ENCODE measurements at regions not wholly inside any gene's neighbourhood (a gene's known extent, or its start where the extent isn't known, plus 50 kb on each side); places are given as distances from the start of the nearest gene placed in this dataset.

- Histone ChIP-seq H3K9ac (ENCODE audit: low read length) (no peak overlapping the region), H3K27ac (ENCODE audit: low read depth, low read length) (no peak overlapping the region)
These were observed 73.6 kb upstream of the FAM20C start for GRCh38 chr7:118615-119391.

GRCh38 chr7:119392-120163 is 72.8 kb upstream of the FAM20C start:
- H3K9ac ChIP-seq (ENCODE audit: low read length), result no peak overlapping the region
- H3K27me3 ChIP-seq (ENCODE audit: control insufficient read depth, insufficient read depth, low read length), result no peaks in the 10 kb centered on the region
- no peak overlapping the region for H3K27ac ChIP-seq (ENCODE audit: low read depth, low read length)
- no peaks in the 10 kb centered on the region for H3K4me1 ChIP-seq (ENCODE audit: control insufficient read depth, insufficient read depth, low read length)
- no peak overlapping the region for H3K4me3 ChIP-seq (ENCODE audit: low read length)
- no peaks in the 10 kb centered on the region for H3K36me3 ChIP-seq (ENCODE audit: control insufficient read depth, insufficient read depth, low read length)

More at GRCh38 chr7:118615-119391, 73.6 kb upstream of the FAM20C start:
- Histone ChIP-seq H3K27me3 (ENCODE audit: control insufficient read depth, insufficient read depth, low read length) (no peaks in the 10 kb centered on the region), H3K4me1 (ENCODE audit: control insufficient read depth, insufficient read depth, low read length) (no peaks in the 10 kb centered on the region), H3K4me3 (ENCODE audit: low read length) (no peak overlapping the region), H3K36me3 (ENCODE audit: control insufficient read depth, insufficient read depth, low read length) (no peaks in the 10 kb centered on the region)

GRCh38 chr7:120164-120991 is 72.0 kb upstream of the FAM20C start:
- Histone ChIP-seq H3K4me1 (ENCODE audit: control insufficient read depth, insufficient read depth, low read length) (no peaks in the 10 kb centered on the region), H3K4me3 (ENCODE audit: low read length) (no peak overlapping the region), H3K27ac (ENCODE audit: low read depth, low read length) (no peak overlapping the region), H3K27me3 (ENCODE audit: control insufficient read depth, insufficient read depth, low read length) (no peaks in the 10 kb centered on the region), H3K36me3 (ENCODE audit: control insufficient read depth, insufficient read depth, low read length) (no peaks in the 10 kb centered on the region), H3K9ac (ENCODE audit: low read length) (no peak overlapping the region)

- H3K4me3 ChIP-seq (ENCODE audit: low read length), result no peak overlapping the region
These were observed 71.2 kb upstream of the FAM20C start for GRCh38 chr7:121002-121785.

DNA sequence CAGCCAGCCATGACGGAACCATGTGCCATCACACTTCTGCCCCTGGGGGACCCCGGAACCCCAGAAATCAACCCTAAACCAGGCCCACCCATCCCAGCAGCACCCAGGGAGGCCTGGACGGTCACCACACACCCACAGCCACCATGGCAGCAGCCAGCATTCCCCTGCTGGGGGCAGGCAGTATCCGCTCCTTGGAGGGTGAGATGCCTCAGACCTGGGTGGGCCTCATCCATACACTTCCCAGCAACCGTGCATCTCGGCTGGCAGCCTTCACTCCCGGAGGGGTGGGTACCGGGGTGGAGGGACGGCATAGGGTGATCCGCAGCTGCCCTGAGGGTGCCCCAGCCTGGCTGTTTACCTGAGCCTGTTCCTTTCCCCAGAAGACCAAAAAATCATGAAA is 69.1 kb upstream of the FAM20C start:
- Histone ChIP-seq H3K9ac (ENCODE audit: low read length) (no peak overlapping the region), H3K4me1 (ENCODE audit: control insufficient read depth, insufficient read depth, low read length) (no peaks in the 10 kb centered on the region), H3K4me3 (ENCODE audit: low read length) (no peak overlapping the region)

More at GRCh38 chr7:121002-121785, 71.2 kb upstream of the FAM20C start:
- no peaks in the 10 kb centered on the region for H3K27me3 ChIP-seq (ENCODE audit: control insufficient read depth, insufficient read depth, low read length)
- H3K27ac ChIP-seq (ENCODE audit: low read depth, low read length), result no peak overlapping the region
- no peaks in the 10 kb centered on the region for H3K4me1 ChIP-seq (ENCODE audit: control insufficient read depth, insufficient read depth, low read length)
- H3K36me3 ChIP-seq (ENCODE audit: control insufficient read depth, insufficient read depth, low read length), result no peaks in the 10 kb centered on the region
- no peak overlapping the region for H3K9ac ChIP-seq (ENCODE audit: low read length)

DNA sequence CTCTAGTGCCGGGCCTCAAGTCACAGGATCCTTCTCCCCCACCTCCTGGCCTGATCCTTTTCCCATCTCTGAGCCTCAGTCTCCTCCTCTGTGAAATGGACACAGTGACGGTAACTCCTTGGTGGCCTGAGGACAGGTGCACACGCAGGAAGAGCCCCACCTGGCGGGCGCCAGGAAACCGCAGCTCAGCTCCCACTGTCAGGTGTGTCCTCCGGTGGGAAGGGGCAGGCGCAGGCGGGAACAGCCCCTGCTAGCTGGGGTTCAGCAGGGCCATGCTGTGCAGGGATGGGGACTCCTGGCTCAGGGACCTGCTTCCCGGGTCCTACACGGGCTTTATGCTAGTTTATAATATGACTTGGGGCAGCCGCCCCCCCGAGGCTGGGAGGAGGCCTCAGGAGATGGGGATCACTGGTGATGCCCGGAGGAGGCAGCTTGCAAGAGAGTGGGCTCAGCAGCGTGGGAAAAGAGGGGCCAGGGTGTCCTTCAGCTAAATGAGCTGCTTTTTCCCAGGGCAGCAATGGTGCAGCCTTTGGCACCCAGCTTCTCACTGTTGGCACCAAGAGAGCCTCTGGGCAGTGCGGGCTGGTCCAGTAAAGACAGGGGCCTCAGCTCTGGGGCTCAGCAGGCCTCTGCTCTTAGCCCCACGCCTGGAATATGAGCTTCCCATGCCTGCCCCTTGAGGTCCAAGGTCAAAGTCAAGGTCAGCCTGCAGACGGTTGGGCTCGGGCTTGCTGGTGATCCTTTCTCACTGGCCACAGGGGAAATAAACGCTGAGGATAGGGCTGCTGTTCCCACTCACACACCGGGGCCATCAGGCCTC is 68.0 kb upstream of the FAM20C start:
- Histone ChIP-seq H3K27me3 (ENCODE audit: control insufficient read depth, insufficient read depth, low read length) (no peaks in the 10 kb centered on the region), H3K4me3 (ENCODE audit: low read length) (no peak overlapping the region), H3K27ac (ENCODE audit: low read depth, low read length) (no peak overlapping the region), H3K36me3 (ENCODE audit: control insufficient read depth, insufficient read depth, low read length) (no peaks in the 10 kb centered on the region), H3K4me1 (ENCODE audit: control insufficient read depth, insufficient read depth, low read length) (no peaks in the 10 kb centered on the region), H3K9ac (ENCODE audit: low read length) (no peak overlapping the region)

More for the DNA sequence above, 69.1 kb upstream of the FAM20C start:
- H3K36me3 ChIP-seq (ENCODE audit: control insufficient read depth, insufficient read depth, low read length), result no peaks in the 10 kb centered on the region
- no peaks in the 10 kb centered on the region for H3K27me3 ChIP-seq (ENCODE audit: control insufficient read depth, insufficient read depth, low read length)
- H3K27ac ChIP-seq (ENCODE audit: low read depth, low read length), result no peak overlapping the region

GRCh38 chr7:125061-125475 is 67.3 kb upstream of the FAM20C start:
- Histone ChIP-seq H3K4me1 (ENCODE audit: control insufficient read depth, insufficient read depth, low read length) (peaks cover 3% of the 10 kb centered on the region), H3K27me3 (ENCODE audit: control insufficient read depth, insufficient read depth, low read length) (no peaks in the 10 kb centered on the region), H3K4me3 (ENCODE audit: low read length) (no peak overlapping the region), H3K27ac (ENCODE audit: low read depth, low read length) (no peak overlapping the region), H3K9ac (ENCODE audit: low read length) (no peak overlapping the region), H3K36me3 (ENCODE audit: control insufficient read depth, insufficient read depth, low read length) (no peaks in the 10 kb centered on the region)

DNA sequence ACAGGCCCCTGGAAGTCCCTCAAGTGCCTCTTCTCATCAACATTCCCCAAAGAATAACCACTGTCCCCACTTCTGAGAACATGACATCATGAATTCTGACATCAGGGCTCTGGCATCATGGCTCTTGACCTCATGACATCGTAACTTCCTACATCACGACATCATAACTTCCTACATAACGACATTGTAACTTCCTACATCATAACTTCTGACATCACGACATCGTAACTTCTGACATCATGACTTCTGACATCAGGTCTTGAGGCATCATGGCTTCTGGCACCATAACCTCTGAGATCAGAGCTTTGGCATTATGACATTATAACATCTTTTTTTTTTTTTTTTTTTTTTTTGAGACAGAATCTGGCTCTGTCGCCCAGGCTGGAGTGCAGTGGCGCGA is 66.7 kb upstream of the FAM20C start:
- H3K36me3 ChIP-seq (ENCODE audit: control insufficient read depth, insufficient read depth, low read length), result no peaks in the 10 kb centered on the region
- H3K4me1 ChIP-seq (ENCODE audit: control insufficient read depth, insufficient read depth, low read length), result peaks cover 5% of the 10 kb centered on the region
- H3K27ac ChIP-seq (ENCODE audit: low read depth, low read length), result no peak overlapping the region
- no peaks in the 10 kb centered on the region for H3K27me3 ChIP-seq (ENCODE audit: control insufficient read depth, insufficient read depth, low read length)
- no peak overlapping the region for H3K4me3 ChIP-seq (ENCODE audit: low read length)
- no peak overlapping the region for H3K9ac ChIP-seq (ENCODE audit: low read length)

DNA sequence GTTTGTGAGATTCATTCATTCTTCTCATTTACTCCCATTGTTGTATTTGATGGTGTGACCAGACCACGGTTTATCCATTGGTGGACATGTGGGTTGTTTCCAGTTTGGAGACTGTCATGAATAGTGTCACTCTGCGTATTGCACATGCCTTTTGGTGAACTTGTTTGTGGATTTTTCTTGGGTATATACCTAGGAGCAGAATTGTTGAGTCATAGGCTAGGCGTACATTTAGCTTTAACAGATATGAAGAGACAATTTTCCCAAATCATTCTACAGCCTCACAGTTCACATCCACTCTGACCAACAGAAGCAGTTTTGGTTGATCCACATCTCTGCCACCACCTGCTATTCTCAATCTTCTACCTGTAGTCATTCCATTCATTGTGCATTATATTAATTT is 66.0 kb upstream of the FAM20C start:
- Histone ChIP-seq H3K36me3 (ENCODE audit: control insufficient read depth, insufficient read depth, low read length) (no peaks in the 10 kb centered on the region), H3K4me3 (ENCODE audit: low read length) (no peak overlapping the region), H3K4me1 (ENCODE audit: control insufficient read depth, insufficient read depth, low read length) (peaks cover 5% of the 10 kb centered on the region), H3K27me3 (ENCODE audit: control insufficient read depth, insufficient read depth, low read length) (no peaks in the 10 kb centered on the region), H3K9ac (ENCODE audit: low read length) (no peak overlapping the region), H3K27ac (ENCODE audit: low read depth, low read length) (no peak overlapping the region)

- H3K27ac ChIP-seq (ENCODE audit: low read depth, low read length), result no peak overlapping the region
- H3K27me3 ChIP-seq (ENCODE audit: control insufficient read depth, insufficient read depth, low read length), result no peaks in the 10 kb centered on the region
- H3K4me1 ChIP-seq (ENCODE audit: control insufficient read depth, insufficient read depth, low read length), result peaks cover 5% of the 10 kb centered on the region
- no peak overlapping the region for H3K4me3 ChIP-seq (ENCODE audit: low read length)
- no peak overlapping the region for H3K9ac ChIP-seq (ENCODE audit: low read length)
- no peaks in the 10 kb centered on the region for H3K36me3 ChIP-seq (ENCODE audit: control insufficient read depth, insufficient read depth, low read length)
These were observed 65.2 kb upstream of the FAM20C start for GRCh38 chr7:127064-127598.
